Activated CD4-positive, alpha-beta T cell treated with anti-CD3 and anti-CD28 coated beads for 36 hours (primary cell): ENCODE measurements at regions not wholly inside any gene's neighbourhood (a gene's known extent, or its start where the extent isn't known, plus 50 kb on each side); places are given as distances from the start of the nearest gene placed in this dataset.

Experiments
- ATAC-seq: fragments of 200-7000 bp; cut with Tn5 transposase; one replicate; pipeline ENCODE4 v1.10.0; 2021; ENCODE audit warnings: mild to moderate bottlenecking, moderate library complexity
- CTCF ChIA-PET: fragments of 350-600 bp; sonication (Branson Sonifier 250); formaldehyde crosslinking; loops from one replicate; lab custom pipeline; 2021; ENCODE audit warnings: antibody characterized with exemption; lab: Charles Lee
- POLR2A ChIA-PET: fragments of 350-600 bp; sonication (Branson Sonifier 250); formaldehyde crosslinking; loops from one replicate; lab custom pipeline; 2021; ENCODE audit warnings: antibody characterized with exemption, inconsistent platforms; lab: Charles Lee
- DNase-seq: peaks from one replicate; pipeline ENCODE4 v3.0.0-alpha.2; 2020
- H3K27ac Mint-ChIP-seq: one replicate; pipeline ENCODE4 v1.8.0; 2021; ENCODE audit warnings: mixed read lengths
- H3K27me3 Mint-ChIP-seq: one replicate; pipeline ENCODE4 v1.8.0; 2021; ENCODE audit warnings: mixed read lengths
- H3K36me3 Mint-ChIP-seq: one replicate; pipeline ENCODE4 v1.8.0; 2021; ENCODE audit warnings: low read depth, mixed read lengths
- H3K4me1 Mint-ChIP-seq: one replicate; pipeline ENCODE4 v1.8.0; 2021; ENCODE audit warnings: mixed read lengths
- H3K4me3 Mint-ChIP-seq: one replicate; pipeline ENCODE4 v1.8.0; 2021; ENCODE audit warnings: mild to moderate bottlenecking, moderate library complexity, mixed read lengths
- H3K9me3 Mint-ChIP-seq: one replicate; pipeline ENCODE4 v1.8.0; 2021; ENCODE audit warnings: low read depth, mixed read lengths
- intact Hi-C, 2 experiments: fragments of 100-400 bp; cut with DNase I in 1 of 2; cut with micrococcal nuclease in 1 of 2; formaldehyde crosslinking; loops; one replicate each; pipeline versions ENCODE4 v1.14.2 to v1.15.1; 2022 to 2024; cut with DNase I, micrococcal nuclease

DNA sequence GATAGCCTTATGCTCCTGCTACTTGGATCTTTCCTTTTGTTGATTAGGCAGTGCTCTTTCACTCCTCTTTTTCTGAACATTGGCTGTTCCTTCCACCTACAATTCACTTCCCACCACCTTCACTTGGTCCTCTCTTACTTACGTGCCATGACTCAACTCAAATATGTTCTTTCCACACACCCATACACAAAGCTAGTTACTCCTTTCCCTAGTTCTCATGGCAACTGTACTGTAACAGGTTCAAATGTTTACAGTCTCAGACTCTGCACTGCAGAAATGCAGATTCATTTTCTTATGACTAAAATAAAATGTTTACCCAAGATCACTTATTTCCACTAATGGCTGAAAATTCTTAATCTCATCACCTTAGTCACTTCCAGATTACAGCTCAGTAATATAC, 174.0 kb upstream of the TSHZ2 start:
- Mint-ChIP-seq H3K27ac (no peak overlapping the region), H3K36me3 (no peaks in the 10 kb centered on the region), H3K4me3 (no peak overlapping the region), H3K4me1 (no peaks in the 10 kb centered on the region), H3K9me3 (no peaks in the 10 kb centered on the region), H3K27me3 (peaks cover 3% of the 10 kb centered on the region)
- POLR2A ChIA-PET: interaction anchor here (0.6 kb wide), 1 partner anchor 1086 kb away, joined by 5 read pairs; no protein-coding TSS in a partner anchor
- intact Hi-C loops: no loop called here
- DNase-seq: no peak
- CTCF ChIA-PET: no interaction called here
- ATAC-seq: no peak

DNA sequence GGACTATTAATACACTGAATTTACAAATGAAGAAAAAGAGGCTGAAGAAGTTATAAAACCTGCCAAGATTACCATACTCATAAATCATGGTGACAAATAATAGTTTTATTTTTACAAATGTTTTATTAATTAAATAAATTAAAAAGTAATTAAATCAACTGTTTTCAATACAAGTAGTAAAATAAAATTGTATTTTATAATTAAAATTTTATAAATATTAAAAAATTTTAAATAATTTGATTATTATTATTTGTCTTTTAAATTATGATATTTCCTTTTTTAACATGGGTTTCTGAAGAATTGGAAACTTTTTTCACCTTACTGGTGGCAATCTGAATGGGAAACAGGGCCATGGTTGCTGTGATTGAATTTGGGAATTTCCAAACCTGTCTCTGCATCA, 177.3 kb upstream of the TSHZ2 start:
- DNase-seq (no peak), ATAC-seq (no peak)
- intact Hi-C loops: no loop called here
- ChIA-PET CTCF (no interaction called here), POLR2A (no interaction called here)
- Mint-ChIP-seq H3K27me3 (peaks cover 5% of the 10 kb centered on the region), H3K4me3 (no peak overlapping the region), H3K36me3 (no peaks in the 10 kb centered on the region), H3K9me3 (no peaks in the 10 kb centered on the region), H3K4me1 (no peaks in the 10 kb centered on the region), H3K27ac (no peak overlapping the region)

DNA sequence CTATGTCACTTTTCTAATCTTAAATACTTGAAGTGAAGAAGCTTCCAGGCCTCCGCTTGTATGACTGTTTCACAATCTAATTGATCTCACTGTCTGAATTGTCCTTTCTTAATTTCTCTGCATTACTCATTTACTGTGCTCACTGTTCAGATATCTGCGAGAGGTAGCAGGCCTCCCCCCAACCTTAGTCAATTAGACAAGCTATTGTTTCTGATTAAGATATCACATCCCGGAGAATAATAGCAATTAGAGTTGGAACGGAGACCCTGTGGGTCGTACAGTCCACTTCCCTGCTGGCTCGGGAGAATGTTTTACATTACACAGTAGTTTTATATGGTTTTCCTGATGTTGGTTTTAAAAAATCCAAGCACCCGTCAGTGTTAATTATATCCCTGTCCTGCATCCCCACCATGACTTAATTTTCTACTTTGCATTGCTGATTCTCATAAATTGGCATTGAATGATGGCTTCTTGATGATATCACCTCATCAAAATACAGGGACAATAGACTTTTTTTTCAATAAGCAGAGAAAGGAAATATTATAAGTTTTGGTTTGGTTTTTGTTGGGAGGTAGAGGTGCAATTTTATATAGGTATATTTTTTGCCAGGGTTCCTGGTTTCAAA, 178.7 kb upstream of the TSHZ2 start:
- ATAC-seq (no peak), DNase-seq (no peak)
- Mint-ChIP-seq H3K4me3 (no peak overlapping the region), H3K27ac (no peak overlapping the region), H3K9me3 (no peaks in the 10 kb centered on the region), H3K27me3 (peaks cover 7% of the 10 kb centered on the region), H3K4me1 (no peaks in the 10 kb centered on the region), H3K36me3 (no peaks in the 10 kb centered on the region)
- intact Hi-C loops: no loop called here
- CTCF ChIA-PET: no interaction called here
- POLR2A ChIA-PET: no interaction called here

DNA sequence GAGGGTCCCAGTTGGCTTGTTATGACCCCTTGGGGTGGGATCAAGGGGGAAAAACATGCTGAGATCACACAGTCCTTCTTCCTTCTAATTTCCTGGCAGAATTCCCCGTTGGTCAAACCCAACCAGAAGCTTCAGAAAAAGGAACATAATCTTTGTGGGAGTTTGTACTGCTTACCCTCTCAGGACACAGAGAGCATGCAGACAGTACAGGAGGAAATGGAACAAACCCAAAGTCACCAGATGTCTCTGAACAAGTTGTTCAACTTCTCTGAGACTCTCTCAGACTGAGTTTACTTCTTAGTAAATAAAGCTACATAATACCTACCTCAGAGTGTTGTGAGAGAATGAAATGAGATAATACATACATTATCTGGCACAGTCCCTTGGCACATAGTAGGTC, 181.1 kb upstream of the TSHZ2 start:
- Mint-ChIP-seq H3K27me3 (peaks cover 11% of the 10 kb centered on the region), H3K9me3 (no peaks in the 10 kb centered on the region), H3K4me3 (no peak overlapping the region), H3K27ac (no peak overlapping the region), H3K4me1 (no peaks in the 10 kb centered on the region), H3K36me3 (no peaks in the 10 kb centered on the region)
- ChIA-PET POLR2A (no interaction called here), CTCF (interaction anchor here (0.8 kb wide), 1 partner anchor 13 kb away, joined by 3 read pairs; no protein-coding TSS in a partner anchor)
- intact Hi-C loops: no loop called here
- DNase-seq: no peak
- ATAC-seq: no peak

DNA sequence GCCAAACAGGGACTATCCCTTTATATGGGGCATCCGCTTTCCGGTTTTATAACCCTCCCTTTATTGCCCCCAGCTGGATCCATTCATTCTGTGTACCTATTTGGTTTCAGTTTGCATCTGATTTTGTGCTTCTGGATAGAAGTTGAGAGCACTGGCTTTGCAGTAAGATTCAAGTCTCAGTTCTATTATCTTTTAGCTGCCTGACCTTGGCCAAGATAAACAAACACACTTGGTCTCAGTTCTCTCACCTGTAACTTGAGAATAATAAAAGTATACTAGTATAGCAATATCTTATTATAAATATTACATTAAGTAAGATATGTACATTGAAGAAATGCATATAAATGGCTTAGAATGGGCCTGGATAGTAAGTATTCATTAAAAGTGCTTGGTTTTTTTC, 182.4 kb upstream of the TSHZ2 start:
- no peak for DNase-seq
- Mint-ChIP-seq H3K27me3 (peaks cover 13% of the 10 kb centered on the region), H3K9me3 (no peaks in the 10 kb centered on the region), H3K36me3 (no peaks in the 10 kb centered on the region), H3K4me1 (no peaks in the 10 kb centered on the region), H3K27ac (no peak overlapping the region), H3K4me3 (no peak overlapping the region)
- intact Hi-C loops: no loop called here
- no peak for ATAC-seq
- POLR2A ChIA-PET: no interaction called here
- CTCF ChIA-PET: interaction anchor here (0.6 kb wide), 2 partner anchors 588 to 823 kb away, joined by 3 to 4 read pairs; no protein-coding TSS in a partner anchor

DNA sequence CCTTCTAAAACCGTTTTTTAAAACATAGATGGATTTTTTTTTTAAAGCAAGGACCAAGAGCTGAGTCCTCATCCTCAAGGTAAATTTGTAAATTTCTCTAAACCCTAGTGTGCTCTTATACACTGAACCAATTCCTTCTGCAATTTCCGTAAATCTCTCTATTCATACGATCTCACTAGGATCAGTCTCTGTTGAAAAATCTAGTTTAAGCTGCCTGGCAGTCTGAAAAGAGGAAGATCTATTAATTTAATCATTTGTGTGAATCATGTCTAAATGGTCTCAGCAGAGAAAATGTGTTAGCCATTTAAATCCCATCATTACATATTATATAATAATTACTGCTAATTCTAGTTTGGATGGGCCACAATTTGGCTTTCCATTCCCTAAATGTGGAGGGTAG, 184.2 kb upstream of the TSHZ2 start:
- ChIA-PET POLR2A (no interaction called here), CTCF (interaction anchor here (0.6 kb wide), 1 partner anchor 266 kb away, joined by 4 read pairs; no protein-coding TSS in a partner anchor)
- ATAC-seq: no peak
- no peak for DNase-seq
- Mint-ChIP-seq H3K9me3 (no peaks in the 10 kb centered on the region), H3K4me1 (no peaks in the 10 kb centered on the region), H3K4me3 (no peak overlapping the region), H3K27ac (no peak overlapping the region), H3K36me3 (peaks cover 2% of the 10 kb centered on the region), H3K27me3 (peaks cover 12% of the 10 kb centered on the region)
- intact Hi-C loops: no loop called here

DNA sequence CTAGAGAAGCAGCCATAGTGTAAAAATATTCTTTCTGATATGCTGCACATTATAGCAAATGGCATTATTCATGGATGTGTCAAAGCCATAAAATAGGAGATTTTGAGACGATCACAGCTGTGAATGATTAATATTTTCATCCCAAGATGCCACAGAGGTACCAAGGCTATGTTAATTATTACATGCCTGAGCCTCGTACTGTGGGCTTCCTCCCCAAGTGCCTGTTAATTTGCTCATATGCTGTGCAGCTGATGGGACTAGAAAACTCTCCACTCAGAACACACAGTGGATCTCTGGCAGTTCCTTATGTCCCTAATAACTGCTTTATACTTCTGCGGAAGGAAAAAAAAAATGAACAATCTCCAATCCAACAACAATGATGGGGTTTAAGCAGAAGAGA, 184.9 kb upstream of the TSHZ2 start:
- ATAC-seq (no peak), DNase-seq (no peak)
- H3K36me3 Mint-ChIP-seq: peaks cover 2% of the 10 kb centered on the region
- no peaks in the 10 kb centered on the region for H3K9me3 Mint-ChIP-seq
- ChIA-PET POLR2A (no interaction called here), CTCF (no interaction called here)
- no peak overlapping the region for H3K4me3 Mint-ChIP-seq
- H3K27ac Mint-ChIP-seq: no peak overlapping the region
- intact Hi-C loops: no loop called here
- peaks cover 12% of the 10 kb centered on the region for H3K27me3 Mint-ChIP-seq
- no peaks in the 10 kb centered on the region for H3K4me1 Mint-ChIP-seq

DNA sequence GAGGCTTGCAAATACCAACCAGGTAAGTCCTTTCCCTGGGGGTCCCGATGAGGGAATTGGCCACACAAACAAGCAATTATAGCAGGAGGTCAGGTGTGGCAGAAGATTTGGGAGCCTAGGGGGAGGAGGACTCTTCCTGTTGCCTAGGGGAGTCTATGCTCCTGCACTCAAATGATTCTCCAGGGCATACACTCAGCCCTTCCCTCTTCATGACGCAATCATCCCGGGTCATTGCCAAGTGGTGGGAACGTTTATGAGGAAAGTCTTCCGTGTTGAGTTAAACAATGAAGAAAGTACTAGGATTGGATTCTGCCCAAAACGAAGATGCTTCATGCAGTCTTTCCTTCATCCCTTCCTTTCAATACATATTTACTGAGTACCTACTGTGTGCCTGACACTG, 186.5 kb upstream of the TSHZ2 start:
- DNase-seq (no peak), ATAC-seq (no peak)
- Mint-ChIP-seq H3K9me3 (no peaks in the 10 kb centered on the region), H3K4me3 (no peak overlapping the region), H3K27ac (no peak overlapping the region), H3K36me3 (peaks cover 2% of the 10 kb centered on the region), H3K27me3 (peaks cover 12% of the 10 kb centered on the region), H3K4me1 (no peaks in the 10 kb centered on the region)
- intact Hi-C loops: no loop called here
- POLR2A ChIA-PET: no interaction called here
- CTCF ChIA-PET: no interaction called here

DNA sequence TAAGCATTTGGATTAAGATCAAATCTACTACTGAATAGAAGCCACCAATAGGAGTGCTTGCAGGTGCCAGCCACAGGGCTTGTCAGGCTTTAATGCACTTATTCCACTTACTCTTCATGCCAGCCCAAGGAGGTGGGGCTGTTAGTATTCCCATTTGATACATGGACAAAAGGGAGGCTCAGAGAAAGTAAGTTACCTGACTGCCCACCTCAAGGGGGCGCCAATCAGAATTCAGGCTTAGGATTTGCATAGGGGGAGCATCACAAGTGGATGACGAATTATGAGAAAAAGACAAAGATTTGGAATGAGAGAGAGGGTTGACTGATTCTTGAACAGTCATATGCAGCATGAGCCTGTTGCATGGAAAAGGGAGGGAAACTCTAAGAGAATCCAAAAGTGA, 188.4 kb upstream of the TSHZ2 start:
- ATAC-seq (peak; percentile 44), DNase-seq (peak; percentile 61)
- no peak overlapping the region for H3K4me3 Mint-ChIP-seq
- peaks cover 11% of the 10 kb centered on the region for H3K27me3 Mint-ChIP-seq
- no peaks in the 10 kb centered on the region for H3K4me1 Mint-ChIP-seq
- no peak overlapping the region for H3K27ac Mint-ChIP-seq
- peaks cover 2% of the 10 kb centered on the region for H3K36me3 Mint-ChIP-seq
- intact Hi-C loops: no loop called here
- no peaks in the 10 kb centered on the region for H3K9me3 Mint-ChIP-seq
- CTCF ChIA-PET: no interaction called here
- POLR2A ChIA-PET: no interaction called here

DNA sequence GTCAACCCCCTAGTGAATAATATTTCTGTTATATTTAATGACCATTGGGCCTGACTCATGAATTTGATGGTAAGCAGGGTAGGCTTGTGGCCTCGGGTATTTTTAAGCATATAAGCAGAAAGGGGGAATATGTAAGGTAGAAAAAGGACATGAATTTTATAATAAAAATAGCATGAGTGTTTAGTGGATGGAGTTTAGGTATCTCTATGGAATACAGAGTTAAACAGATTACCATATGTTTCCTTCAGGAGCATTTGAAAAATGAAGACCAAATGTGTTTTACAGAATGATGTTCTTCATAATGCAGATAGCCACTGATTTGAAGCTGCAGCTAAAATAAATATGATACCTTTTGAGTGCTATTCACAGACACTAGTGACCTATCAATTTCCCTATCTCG, 191.7 kb upstream of the TSHZ2 start:
- no peak overlapping the region for H3K4me3 Mint-ChIP-seq
- no peaks in the 10 kb centered on the region for H3K9me3 Mint-ChIP-seq
- ATAC-seq (no peak), DNase-seq (no peak)
- ChIA-PET POLR2A (interaction anchor here (0.7 kb wide), 1 partner anchor 1400 kb away, joined by 3 read pairs; no protein-coding TSS in a partner anchor), CTCF (no interaction called here)
- H3K27me3 Mint-ChIP-seq: peaks cover 8% of the 10 kb centered on the region
- H3K4me1 Mint-ChIP-seq: no peaks in the 10 kb centered on the region
- no peak overlapping the region for H3K27ac Mint-ChIP-seq
- peaks cover 2% of the 10 kb centered on the region for H3K36me3 Mint-ChIP-seq
- intact Hi-C loops: no loop called here

DNA sequence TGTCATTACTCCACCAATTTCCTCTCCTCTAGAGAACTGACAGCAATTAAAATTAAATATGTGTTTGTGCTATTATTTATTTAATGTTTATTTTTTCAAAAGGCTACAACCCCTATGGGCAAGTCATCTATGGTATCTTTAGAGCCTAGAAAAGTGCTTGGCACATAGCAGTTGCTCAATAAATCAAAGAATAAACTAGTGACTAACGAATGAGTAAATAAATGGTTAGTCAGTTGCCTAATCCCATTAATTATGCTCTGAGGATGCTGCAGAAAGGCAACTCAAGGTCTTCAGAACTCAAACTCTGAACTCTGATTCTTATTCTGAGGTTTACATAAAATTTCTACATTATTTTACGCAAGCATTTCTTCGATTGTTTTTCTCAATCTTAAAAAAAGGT, 193.0 kb upstream of the TSHZ2 start:
- ChIA-PET CTCF (no interaction called here), POLR2A (no interaction called here)
- Mint-ChIP-seq H3K27ac (no peak overlapping the region), H3K4me3 (no peak overlapping the region), H3K4me1 (no peaks in the 10 kb centered on the region), H3K36me3 (peaks cover 2% of the 10 kb centered on the region), H3K9me3 (no peaks in the 10 kb centered on the region), H3K27me3 (peaks cover 8% of the 10 kb centered on the region)
- intact Hi-C loops: no loop called here
- no peak for ATAC-seq
- DNase-seq: no peak

DNA sequence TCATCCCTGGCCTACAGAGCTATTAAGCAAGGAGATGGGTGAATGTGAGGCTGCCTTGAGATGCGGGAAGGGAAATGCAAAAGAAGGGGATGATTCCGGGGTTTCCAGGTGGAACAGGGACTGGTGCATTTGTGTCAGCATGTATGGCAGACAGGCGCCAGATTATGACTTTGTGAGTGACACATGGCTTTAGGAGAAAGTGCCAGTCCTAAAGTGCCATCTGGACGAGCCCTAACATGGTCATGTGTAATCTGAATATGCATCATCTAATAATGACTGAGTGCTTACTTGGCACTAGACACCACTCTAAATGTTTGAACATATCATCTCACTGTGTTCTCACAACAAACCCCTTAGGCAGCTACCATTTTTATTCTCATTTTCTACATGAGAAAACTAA, 195.0 kb upstream of the TSHZ2 start:
- CTCF ChIA-PET: interaction anchor here (0.6 kb wide), 1 partner anchor 44 kb away, joined by 4 read pairs; no protein-coding TSS in a partner anchor
- intact Hi-C loops: no loop called here
- no peak for DNase-seq
- no peak overlapping the region for H3K27ac Mint-ChIP-seq
- no peaks in the 10 kb centered on the region for H3K4me1 Mint-ChIP-seq
- ATAC-seq: no peak
- H3K9me3 Mint-ChIP-seq: no peaks in the 10 kb centered on the region
- no peaks in the 10 kb centered on the region for H3K36me3 Mint-ChIP-seq
- H3K27me3 Mint-ChIP-seq: peaks cover 11% of the 10 kb centered on the region
- POLR2A ChIA-PET: no interaction called here
- H3K4me3 Mint-ChIP-seq: no peak overlapping the region
